ENCODE measurements at regions not wholly inside any gene's neighbourhood (a gene's known extent, or its start where the extent isn't known, plus 50 kb on each side); places are given as distances from the start of the nearest gene placed in this dataset.

- Histone ChIP-seq H3K27ac (no peak overlapping the region), H3K36me3 (no peaks in the 10 kb centered on the region), H3K27me3 (replicated peaks; ENCODE audit: insufficient read depth) (no peaks in the 10 kb centered on the region), H3K9me3 (no peaks in the 10 kb centered on the region), H3K4me3 (no peak overlapping the region), H3K4me1 (ENCODE audit: control insufficient read depth in 1 of 2, low read depth in 2 of 2) (no peaks in the 10 kb centered on the region)
- no peak for DNase-seq (ENCODE audit: low spot score)
- ATAC-seq (ENCODE audit: insufficient number of reproducible peaks, low FRiP score, low read depth), result no peak
- TF ChIP-seq CTCF (IDR thresholded peaks at IDR 0.05), result no peak
These were observed 308.6 kb downstream of the RNF144A start for GRCh38 chr2:7225848-7226247.

GRCh38 chr2:7226501-7226900 is 309.3 kb downstream of the RNF144A start:
- H3K27ac ChIP-seq, result no peak overlapping the region
- H3K4me1 ChIP-seq (ENCODE audit: control insufficient read depth in 1 of 2, low read depth in 2 of 2), result no peaks in the 10 kb centered on the region
- ATAC-seq (ENCODE audit: insufficient number of reproducible peaks, low FRiP score, low read depth), result no peak

GRCh38 chr2:7233126-7233525 is 315.9 kb downstream of the RNF144A start:
- Histone ChIP-seq H3K4me3 (no peak overlapping the region), H3K36me3 (no peaks in the 10 kb centered on the region), H3K27me3 (replicated peaks; ENCODE audit: insufficient read depth) (no peaks in the 10 kb centered on the region), H3K9me3 (no peaks in the 10 kb centered on the region), H3K4me1 (ENCODE audit: control insufficient read depth in 1 of 2, low read depth in 2 of 2) (no peaks in the 10 kb centered on the region), H3K27ac (no peak overlapping the region)
- no peak for TF ChIP-seq CTCF (IDR thresholded peaks at IDR 0.05)
- no peak for DNase-seq (ENCODE audit: low spot score)
- ATAC-seq (ENCODE audit: insufficient number of reproducible peaks, low FRiP score, low read depth), result no peak

More at GRCh38 chr2:7226501-7226900, 309.3 kb downstream of the RNF144A start:
- no peak for DNase-seq (ENCODE audit: low spot score)
- TF ChIP-seq CTCF (IDR thresholded peaks at IDR 0.05), result no peak
- Histone ChIP-seq H3K27me3 (replicated peaks; ENCODE audit: insufficient read depth) (no peaks in the 10 kb centered on the region), H3K36me3 (no peaks in the 10 kb centered on the region), H3K4me3 (no peak overlapping the region), H3K9me3 (no peaks in the 10 kb centered on the region)

- no peak for ATAC-seq (ENCODE audit: insufficient number of reproducible peaks, low FRiP score, low read depth)
- no peak overlapping the region for H3K27ac ChIP-seq
- no peak for DNase-seq (ENCODE audit: low spot score)
- H3K9me3 ChIP-seq, result no peaks in the 10 kb centered on the region
- H3K4me3 ChIP-seq, result no peak overlapping the region
- no peaks in the 10 kb centered on the region for H3K36me3 ChIP-seq
- H3K4me1 ChIP-seq (ENCODE audit: control insufficient read depth in 1 of 2, low read depth in 2 of 2), result no peaks in the 10 kb centered on the region
- no peak for TF ChIP-seq CTCF (IDR thresholded peaks at IDR 0.05)
- H3K27me3 ChIP-seq (replicated peaks; ENCODE audit: insufficient read depth), result no peaks in the 10 kb centered on the region
These were observed 320.3 kb downstream of the RNF144A start for GRCh38 chr2:7237466-7237865.

- no peaks in the 10 kb centered on the region for H3K27me3 ChIP-seq (replicated peaks; ENCODE audit: insufficient read depth)
- no peak for TF ChIP-seq CTCF (IDR thresholded peaks at IDR 0.05)
- ATAC-seq (ENCODE audit: insufficient number of reproducible peaks, low FRiP score, low read depth), result no peak
- H3K27ac ChIP-seq, result no peak overlapping the region
- H3K4me3 ChIP-seq, result no peak overlapping the region
- H3K36me3 ChIP-seq, result no peaks in the 10 kb centered on the region
- no peak for DNase-seq (ENCODE audit: low spot score)
- H3K4me1 ChIP-seq (ENCODE audit: control insufficient read depth in 1 of 2, low read depth in 2 of 2), result no peaks in the 10 kb centered on the region
- H3K9me3 ChIP-seq, result no peaks in the 10 kb centered on the region
These were observed 321.9 kb downstream of the RNF144A start for GRCh38 chr2:7239078-7239477.

All from thoracic aorta (tissue), 2 donors.